DMS79 (cell line): ENCODE measurements at regions not wholly inside any gene's neighbourhood (a gene's known extent, or its start where the extent isn't known, plus 50 kb on each side); places are given as distances from the start of the nearest gene placed in this dataset.

ENCODE experiments used
- DNase-seq: peaks from one replicate; lab custom pipeline; 2025; lab: John Stamatoyannopoulos, UW

- no peak for DNase-seq
Observed at GRCh38 chr7:132733860-132734259, 157.6 kb upstream of the PLXNA4 start.

GRCh38 chr7:132732321-132732865, 156.1 kb upstream of the PLXNA4 start:
- no peak for DNase-seq

GRCh38 chr7:132730105-132730504, 153.8 kb upstream of the PLXNA4 start:
- no peak for DNase-seq

DNA sequence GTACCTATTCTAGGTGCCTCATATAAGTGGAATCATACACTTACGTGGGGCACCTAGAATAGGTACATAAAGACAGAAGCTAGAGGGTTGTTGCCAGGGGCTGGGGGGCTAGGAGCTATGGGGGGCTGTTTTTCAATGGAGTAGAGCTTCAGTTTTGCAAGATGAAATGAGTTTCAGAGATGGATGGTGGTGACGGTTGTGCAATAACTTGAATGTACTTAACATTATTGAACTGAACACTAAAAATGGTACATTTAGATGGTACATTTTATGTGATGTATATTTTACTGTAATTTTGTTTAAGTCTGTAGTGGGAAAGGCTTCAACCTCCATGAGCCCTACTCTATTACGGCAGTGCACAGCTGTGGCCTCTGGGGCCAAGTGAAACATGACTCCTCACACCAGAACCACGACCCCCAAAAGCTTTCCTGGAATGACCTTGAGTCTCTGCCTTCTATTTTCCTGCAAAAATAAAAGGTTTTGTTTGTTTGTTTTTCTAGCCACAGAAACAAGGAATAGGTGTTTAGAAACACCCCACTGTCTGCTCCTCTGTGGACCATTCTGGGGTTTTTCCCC, 147.3 kb upstream of the PLXNA4 start:
- no peak for DNase-seq

DNA sequence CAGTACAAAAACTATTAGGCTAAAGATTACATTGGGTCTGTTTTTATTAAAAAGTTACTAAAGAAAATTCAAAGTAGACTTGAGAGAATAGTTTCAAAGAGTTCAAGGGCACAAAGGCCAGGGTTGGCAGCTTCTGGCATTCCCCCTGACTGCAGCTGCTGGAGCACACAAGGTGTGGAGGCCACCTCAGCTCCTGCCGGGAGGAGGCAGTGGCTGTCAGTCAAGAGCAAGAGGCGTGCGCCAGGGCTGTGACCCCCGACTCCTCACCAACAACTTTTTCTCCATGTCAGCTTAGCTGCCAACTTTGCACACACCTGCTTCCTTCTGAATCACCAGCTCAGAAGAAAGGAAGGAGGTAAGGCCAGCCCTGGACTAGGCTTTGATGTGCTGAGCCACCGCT, 144.6 kb upstream of the PLXNA4 start:
- DNase-seq = no peak

DNA sequence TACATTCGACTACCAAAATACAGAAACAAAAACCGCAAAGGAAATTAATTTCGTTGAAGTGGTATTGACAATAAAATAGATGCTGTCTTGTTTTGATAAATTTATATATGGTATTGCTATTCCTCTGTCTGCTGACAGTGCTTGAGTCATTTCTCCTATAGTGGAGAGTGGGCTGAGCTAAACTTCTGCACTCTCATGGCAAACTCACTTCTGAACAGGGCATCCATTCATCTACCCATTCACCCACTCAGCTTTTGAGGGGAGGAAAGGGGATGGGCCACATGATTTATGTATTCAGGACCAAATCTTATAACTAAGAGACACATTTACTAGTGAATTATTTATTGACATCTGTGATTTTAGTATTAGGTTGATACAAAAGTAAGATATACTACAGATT, 137.6 kb upstream of the PLXNA4 start:
- no peak for DNase-seq

- DNase-seq = no peak
Observed at GRCh38 chr7:132709971-132710567, 133.8 kb upstream of the PLXNA4 start.

DNA sequence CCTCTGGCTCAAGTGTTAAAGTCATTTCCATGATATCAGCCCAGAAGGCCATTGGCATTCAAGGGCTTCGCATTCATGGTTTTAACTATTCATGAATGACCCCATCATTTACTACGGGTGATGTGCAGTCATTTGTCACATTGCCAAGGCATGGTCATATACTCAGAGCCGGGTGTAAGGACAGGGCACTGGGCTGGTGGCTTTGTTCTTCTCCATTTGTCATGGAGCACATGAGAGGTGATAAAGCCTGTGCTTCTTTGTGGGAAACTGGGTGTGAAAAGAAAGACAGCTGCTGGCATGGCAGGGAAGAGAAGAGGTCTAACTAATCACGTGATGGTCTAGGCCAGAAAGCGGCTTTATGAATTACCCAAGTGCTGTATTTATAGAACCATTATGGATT, 132.2 kb upstream of the PLXNA4 start:
- DNase-seq = no peak

GRCh38 chr7:132705146-132705545, 128.9 kb upstream of the PLXNA4 start:
- DNase-seq = no peak

- no peak for DNase-seq
Observed at GRCh38 chr7:132703742-132704141, 127.5 kb upstream of the PLXNA4 start.

DNA sequence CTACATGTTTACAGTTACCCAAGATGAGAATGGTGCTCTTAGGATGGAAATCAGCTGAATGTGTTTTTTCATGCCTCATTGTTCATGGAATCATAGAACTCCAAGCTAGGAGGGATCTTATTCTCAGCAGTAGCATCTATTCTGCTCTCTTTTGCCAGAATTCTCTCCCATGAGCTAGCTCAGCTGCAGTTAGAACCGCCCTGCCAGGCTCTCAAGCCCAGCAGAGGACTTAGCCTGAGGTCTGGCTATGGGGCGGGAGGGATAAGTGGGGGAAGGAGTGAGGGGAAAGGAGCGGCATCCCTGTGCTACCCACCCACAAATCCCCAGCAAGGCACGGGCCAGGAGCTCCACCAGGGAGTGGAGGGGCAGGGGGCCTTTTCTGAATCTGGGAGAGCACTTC, 120.7 kb upstream of the PLXNA4 start:
- no peak for DNase-seq

DNA sequence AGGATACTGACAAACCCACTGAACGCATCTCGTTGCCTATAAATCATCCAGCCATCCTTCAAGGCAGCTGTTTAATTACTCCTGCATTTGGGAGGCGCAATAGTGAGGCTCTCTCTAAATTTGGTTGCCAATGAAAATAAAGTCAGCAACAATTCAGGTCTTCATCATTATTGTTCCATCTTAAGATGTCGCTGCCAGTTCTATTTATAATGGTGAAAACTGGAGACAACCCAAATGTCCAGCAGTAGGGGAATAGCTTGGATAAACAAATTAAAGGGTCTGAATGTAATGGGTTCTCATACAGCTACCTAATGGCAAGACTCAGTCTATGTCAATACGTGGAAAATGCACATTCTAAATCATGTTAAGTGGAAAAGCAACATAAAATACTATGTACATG, 120.1 kb upstream of the PLXNA4 start:
- DNase-seq = no peak

- DNase-seq = no peak
Observed at GRCh38 chr7:132691201-132691600, 114.9 kb upstream of the PLXNA4 start.

GRCh38 chr7:132690174-132690573, 113.9 kb upstream of the PLXNA4 start:
- DNase-seq = no peak

DNA sequence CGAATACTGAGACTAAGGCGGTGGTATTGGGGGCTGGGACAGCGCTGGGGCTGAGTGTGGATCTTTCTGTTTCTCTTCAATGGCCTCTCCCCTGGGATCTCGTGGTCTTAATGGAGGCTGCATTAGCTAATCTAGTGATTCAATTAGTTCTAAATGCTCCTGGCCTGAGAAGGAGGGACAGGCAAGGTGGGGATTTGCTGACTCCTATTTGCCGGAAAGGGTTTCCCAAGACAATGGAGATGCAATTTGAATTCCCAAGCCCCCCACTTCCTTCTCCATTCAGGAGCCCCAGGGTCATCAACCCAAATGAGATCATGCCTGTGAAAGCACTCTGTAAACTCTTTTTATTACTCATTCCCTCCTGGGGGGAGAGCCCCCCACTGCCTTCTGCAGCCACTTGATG, 111.7 kb upstream of the PLXNA4 start:
- DNase-seq = no peak

- DNase-seq = no peak
Observed at GRCh38 chr7:132687016-132687415, 110.7 kb upstream of the PLXNA4 start.

GRCh38 chr7:132685277-132685676, 109.0 kb upstream of the PLXNA4 start:
- DNase-seq = no peak

GRCh38 chr7:132683896-132684690, 107.8 kb upstream of the PLXNA4 start:
- DNase-seq = no peak

DNA sequence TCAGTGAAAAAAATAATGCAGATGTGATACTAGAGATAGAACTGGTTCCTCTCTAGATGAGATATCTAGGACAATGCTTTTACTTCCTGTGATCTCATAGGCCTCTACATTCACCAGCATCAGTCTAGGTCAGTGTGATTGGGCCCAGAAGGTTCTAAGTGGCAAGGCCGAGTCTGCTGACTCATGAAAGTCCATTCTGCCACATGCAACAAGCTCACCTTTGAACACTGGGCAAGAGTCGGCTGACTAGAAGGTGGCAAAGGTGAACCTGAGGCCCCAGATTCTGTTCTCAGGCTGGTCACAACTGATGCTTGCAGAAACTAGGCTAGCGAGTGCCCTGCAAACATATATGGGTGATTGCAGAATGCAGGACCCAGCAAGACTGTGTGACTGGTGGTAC, 105.7 kb upstream of the PLXNA4 start:
- DNase-seq = no peak

DNA sequence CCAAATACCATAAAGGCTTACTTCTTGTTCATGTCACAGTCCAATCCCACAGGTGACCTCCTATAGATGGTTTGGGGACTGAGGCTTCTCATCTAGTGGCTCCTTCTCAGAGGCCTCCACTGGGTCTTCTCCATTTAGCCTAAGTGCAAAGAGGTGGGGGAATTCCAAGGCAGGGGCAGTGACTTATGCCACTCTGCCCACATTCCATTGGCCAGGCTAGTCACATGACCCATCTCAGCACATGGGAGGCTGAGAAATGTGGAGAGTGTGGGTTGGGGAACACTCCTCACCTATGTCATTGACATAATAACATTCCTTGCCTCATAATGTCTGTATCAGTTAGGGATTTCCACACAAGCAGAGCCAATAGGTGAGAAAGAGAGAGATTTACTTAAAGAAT, 104.3 kb upstream of the PLXNA4 start:
- DNase-seq = no peak

DNA sequence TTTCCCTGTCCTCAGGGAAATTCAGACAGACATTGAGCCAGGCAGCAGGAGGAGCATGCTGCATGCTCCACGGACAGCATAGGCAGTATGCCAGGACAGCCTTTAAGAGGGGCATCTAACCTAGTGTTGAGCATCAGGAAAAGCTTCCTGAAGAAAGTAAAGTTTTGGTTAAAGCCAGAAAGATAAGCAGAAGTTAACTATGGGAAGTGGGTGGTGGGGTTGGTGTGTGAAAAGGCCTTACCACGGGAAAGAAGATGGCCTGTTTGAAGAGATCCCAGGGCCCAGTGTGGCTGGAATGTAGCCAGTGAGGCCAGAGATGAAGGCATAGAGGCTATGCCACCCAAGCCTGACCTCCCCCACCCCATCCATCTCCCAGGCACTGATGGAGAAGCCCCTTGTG, 102.4 kb upstream of the PLXNA4 start:
- no peak for DNase-seq

GRCh38 chr7:132677918-132678317, 101.6 kb upstream of the PLXNA4 start:
- no peak for DNase-seq
